ENCODE measurements at regions not wholly inside any gene's neighbourhood (a gene's known extent, or its start where the extent isn't known, plus 50 kb on each side); places are given as distances from the start of the nearest gene placed in this dataset.
"Not testable (repeated sequence)": the region's sequence is repeated elsewhere in the genome, so short reads cannot be mapped to it uniquely, and the experiment has no call there.

DNA sequence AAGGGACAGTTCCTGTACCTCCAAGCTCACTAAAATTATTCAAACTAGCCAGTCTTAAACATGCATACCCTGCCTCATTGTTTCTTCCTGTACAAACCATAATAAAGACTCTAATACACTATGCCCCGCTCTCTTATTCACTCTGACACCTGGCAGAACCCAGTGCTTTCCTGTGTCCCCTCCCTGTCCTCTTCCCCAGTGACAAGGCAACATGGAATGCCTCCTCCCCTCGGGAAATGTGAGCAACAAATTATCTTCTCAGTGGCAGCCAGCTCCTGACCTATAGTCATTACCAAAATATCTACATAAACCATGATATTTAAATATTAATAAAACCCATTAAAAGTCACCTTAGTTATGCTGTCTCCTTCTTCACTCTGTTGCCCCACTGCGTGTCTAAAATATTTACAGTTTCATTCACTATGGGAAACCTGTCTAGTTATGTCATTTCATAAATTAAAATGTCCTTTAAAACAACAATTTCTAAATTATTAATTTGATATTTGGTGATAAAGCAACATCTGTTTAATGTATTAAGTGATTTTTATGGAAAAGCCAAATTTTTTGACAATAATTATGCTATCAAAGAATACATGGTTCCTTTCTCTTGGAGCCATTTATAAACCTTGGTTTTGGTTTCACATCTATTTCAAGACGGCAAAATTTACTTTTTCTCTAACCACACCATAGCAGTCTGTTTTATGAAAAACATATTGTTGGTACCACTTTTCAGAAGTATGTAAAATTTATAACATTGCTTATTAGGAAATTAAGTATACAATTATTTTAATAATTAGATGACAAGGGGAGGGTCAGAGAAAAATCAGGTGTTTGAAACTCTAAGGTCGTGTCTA is 1355.2 kb downstream of the XPNPEP1 start:
- no peak for DNase-seq

DNA sequence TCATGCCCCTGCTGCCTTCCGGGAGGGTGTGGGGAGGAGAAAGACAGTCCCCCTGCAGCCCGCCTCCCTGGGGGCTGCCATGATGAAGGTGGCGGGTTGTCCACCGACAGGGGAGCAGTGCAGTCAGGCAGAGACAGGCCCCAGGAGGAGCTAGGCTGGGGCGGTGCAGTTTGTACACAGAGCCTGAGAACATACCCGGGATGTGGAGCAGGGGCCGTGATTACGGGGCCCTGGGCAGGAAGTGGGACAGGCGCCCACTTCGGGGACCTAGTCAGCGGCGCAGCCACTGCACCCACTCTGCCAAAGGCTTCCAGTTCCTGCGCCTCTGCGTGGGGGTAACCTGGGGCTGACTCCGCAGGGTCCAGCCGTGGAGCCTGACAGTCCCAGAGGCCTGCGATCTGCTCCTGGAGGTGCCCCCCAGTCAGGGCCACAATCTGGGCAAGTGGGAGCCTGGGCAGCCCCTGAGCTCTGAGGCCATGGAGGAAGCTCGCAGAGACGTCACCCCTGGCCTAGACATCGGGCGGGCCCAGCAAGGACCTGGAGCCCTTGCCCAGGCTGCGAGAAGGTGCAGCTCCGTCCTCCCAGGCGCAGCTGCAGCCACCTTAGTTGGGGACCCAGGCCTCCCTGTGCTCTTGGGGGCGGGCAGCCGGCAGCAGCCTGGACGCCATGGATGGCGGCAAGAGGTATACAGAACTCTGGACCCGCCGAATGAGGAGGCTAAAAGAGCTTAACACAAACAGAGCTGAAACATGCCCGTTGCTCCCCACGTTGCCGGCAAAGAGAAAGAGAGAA is 1356.8 kb downstream of the XPNPEP1 start:
- no peak for DNase-seq

DNA sequence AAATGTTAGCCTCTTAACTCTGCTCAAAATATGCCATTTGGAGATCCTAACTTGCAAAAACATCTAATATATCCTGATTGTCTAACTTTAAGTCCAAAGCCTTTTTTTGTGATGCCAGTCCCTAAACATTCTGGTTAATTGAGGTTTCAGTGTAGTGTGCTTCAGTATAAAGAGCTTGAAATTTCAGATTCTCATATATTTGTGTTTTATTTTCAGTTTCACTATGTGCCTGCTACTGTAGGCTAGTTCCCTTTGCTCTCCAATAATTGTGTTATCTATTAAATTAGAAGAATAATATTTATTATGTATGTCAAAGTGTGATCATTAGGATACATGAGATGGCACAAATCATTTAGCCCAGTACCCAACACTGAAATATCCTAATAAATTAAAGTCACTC is 1361.2 kb downstream of the XPNPEP1 start:
- DNase-seq = no peak

DNA sequence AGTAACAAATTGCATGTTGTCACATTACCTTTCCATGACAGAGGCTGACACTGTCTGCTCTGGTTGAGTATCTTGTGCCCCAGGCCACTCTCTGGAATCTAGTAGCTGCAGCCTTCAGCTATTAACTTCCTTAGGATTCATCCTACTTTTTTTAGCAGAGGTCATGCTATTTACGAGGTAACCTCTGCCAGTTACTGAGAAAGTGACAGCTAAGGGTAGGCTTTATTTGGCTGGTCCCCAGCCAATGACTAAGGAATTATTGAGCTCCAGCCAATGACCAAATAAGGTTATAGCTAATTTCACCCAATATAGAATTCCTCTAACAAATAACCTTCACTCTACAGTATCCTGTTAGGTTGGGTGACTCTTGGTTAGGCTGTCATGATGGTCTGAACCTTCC is 1361.7 kb downstream of the XPNPEP1 start:
- no peak for DNase-seq

DNA sequence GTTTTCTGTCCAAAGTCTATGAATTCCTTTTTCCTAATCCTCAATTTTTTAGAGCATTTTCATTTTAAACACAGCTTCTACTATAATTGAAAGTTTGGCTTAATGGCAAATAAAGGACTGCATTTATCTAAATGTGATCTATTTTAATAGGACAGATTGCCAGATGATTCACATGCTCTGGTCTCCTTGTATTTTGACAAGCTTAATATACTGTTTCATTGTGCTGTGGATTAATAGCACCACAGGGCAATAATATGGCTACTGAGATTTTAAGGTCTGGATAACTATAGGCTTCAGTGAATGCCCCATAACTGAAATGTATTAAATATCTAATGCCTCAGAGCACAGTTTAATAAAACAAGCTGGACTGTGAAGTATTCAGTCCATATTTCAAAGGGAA is 1362.8 kb downstream of the XPNPEP1 start:
- DNase-seq = no peak

DNA sequence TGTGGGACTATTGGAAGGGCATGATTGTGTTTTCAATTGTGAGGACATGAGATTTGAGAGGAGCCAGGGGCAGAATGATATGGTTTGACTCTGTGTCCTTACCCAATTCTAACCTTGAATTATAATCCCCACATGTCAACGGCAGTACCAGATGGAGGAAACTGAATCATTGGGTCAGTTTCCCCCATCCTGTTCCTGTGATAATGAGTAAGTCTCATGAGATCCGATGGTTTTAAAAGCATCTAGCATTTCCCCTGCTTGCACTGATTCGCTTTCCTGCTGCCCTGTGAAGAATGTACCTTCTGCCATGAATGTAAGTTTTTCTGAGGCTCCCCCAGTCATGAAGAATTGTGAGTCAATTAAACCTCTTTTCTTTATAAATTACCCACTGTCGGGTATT is 1367.1 kb downstream of the XPNPEP1 start:
- DNase-seq = no peak

DNA sequence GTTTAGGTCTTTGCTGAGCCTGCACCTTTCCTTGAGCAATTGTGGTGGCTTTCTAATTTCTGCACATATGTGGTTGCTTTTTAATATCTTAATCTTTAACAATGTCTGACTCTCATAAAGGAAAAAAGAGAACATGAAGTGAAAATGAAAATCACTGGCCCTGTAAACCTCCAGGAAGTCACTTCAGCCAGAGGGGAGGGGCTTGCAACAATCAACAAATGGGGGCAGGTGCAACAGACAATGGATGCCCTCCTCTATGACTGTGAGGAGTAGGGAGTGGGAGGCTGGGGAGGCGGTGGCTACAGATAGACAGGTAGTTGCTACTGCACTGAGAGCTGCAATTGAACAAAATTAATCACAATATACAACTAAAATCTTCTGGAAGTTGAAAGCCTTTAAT is 1377.4 kb downstream of the XPNPEP1 start:
- no peak for DNase-seq

DNA sequence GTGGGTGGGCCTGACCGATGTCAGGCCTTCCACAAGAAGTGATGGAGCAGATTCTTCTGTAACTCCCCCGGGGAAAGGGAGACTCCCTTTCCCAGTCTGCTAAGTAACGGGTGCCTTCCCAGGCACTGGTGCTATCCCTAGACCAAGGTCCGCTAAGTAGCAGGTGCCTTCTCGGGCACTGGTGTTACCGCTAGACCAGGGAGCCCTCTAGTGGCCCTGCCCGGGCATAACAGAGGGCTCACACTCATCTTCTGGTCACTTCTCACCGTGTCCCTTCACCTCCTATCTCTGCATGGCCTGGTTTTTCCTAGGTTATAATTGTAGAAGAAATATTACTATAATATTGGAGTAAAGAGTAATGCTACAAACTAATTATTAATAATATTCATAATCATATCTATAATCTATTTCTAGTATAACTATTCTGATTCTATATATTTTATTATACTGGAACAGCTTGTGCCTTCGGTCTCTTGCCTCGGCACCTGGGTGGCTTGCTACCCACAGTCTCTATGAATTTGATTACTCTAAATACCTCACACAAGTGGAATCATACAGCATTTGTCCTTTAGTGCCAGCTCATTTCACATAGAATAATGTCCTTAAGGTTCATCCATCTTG is 1378.7 kb downstream of the XPNPEP1 start:
- DNase-seq = no peak

DNA sequence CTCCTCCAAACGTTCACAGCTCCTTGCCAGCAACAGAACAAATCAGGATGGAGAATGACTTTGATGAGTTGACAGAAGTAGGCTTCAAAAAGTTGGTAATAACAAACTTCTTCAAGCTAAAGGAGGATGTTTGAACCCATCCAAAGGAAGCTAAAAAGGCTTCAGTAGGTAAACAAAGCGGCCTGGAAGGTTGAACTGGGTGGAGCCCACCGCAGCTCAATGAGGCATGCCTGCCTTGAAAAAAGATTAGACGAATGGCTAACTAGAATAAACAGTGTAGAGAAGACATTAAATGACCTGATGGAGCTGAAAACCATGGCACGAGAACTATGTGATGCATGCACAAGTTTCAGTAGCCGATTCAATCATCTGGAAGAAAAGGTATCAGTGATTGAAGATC is 1369.0 kb upstream of the SORCS1 start:
- DNase-seq = not testable (repeated sequence)

DNA sequence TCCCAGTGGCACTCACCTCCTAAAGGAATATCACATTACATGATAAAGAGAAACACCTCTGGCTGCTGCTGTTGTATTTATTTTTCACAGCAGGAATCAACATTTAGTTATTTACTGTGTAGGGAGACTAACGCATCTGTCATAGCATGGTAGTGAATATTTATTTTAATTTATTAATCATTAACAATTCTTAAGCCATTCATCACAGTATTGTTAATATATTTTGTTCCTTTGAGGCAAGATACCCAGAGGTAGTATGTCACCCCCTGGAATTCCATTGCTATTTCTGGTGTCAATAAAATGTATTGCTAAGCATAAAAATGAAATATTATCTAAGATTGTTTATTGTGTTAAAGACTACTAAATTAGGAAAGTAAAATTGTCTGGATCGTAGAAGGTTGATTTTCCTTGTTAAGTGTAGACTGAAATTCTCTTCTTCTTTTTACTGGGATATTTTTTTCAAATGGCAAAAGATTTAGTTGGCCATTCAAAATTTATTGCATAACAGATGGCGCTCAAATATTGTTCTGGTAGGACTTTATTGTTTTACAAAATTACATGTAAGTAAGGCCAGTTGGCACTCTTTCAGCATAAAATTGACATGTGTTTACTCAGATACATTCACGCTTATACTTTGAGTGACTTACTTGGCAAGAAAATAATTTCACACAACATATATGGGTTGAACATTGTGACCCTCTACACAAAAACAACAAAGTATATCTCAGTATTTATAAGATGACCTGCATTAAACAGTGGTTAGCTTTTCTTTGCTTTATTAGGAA is 1358.7 kb upstream of the SORCS1 start:
- no peak for DNase-seq

DNA sequence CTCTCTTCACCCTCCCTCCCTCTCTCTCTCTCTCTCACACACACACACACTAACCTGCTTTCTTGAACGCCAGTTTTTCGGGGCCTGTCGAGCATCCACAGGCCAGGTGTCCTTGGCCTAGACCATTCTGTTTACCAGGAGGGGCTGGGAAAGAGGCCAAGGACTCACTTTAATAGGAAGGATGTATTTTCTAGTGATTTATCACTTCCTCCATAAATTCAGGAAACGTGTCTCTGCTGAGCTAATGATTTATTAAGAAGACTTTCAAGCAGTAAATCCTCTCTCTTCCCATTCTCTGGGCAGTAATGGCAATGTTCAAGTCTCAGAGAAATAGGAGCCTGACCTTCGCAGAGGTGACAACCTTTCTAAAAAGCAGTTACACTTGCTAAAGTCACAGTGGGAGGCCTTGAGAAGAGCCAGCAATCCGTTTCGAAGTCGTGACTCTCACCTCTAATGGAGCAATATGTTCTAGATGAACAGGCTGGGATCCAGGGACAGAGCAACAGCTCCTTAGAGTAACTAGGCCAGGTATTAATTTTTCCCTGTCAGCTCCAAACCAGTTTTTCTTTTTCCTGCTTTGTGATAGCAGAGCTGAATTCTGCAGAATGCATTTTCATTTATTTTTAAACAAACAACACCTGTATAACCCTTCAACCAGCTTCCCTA is 1357.5 kb upstream of the SORCS1 start:
- DNase-seq = no peak

DNA sequence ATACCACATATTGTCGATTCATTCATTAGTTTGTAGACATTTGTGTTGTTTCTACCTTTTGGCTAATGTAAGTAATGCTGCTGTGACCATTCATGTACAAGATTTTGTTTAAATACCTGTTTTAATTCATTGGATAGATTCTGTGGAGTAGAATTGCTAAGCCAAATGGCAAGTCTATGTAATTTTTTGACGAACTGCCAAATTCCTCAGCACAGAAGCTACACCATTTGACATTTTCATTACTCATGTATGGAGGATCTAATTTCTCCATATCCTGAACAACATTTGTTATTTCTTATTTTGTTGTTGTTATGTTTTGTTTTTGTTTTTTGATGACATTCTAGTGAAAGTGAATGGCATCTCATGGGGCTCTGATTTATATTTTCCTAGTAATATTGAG is 1351.3 kb upstream of the SORCS1 start:
- DNase-seq = no peak

DNA sequence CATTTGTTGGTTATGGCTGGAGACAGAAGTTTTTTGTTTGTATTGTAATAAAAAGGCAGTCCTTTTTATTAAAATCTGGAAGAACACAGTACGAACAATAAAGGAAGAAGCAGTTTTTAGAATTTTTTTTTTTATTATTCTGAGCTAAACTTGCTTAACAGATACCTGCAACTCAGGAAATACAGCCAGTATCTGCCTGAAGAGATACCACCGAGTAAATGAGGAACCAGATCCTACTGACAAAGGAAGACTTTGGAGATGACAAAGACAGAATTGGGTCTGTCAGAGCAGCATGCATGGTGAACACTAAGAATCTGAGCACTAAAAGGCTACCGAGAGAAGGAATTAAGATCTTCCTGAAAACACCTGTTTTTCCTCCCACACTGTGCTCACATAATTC is 1335.9 kb upstream of the SORCS1 start:
- no peak for DNase-seq

DNA sequence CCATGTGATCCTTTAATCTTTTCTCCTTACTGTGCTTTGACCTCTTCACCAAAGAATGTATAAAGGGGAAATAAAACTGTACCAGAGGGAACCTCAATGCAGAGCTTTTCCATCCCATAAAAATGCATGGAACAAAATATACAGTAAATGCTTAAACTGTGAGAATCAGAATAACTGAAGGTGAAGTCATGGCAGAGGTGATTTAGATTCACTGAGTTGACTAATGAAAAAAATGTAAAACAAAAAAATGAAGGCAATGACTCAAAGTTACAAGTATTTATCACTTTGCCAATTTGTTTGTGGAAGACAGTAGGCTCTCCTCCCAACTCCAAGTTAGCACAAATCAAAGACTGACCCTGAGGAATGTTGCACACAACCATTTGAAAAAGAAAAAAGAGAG is 1331.6 kb upstream of the SORCS1 start:
- no peak for DNase-seq

DNA sequence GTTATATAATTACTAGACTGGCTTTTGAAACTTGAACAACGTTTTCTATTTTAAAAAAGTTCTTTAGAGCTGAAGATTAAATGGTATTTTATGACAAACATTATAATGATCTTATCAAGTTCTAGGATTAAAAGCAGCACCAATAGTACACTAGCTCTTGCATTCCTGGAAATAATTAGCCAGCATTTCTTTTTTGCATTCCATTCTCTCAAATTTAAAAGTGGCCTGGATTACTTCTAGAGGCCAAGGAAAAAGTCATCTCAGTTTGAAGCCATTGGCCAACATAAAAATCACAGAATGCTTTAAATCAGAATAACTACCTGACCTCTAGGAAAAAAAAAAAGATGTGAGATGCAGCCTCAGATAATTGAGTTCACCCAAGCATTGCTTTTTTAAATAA is 1326.4 kb upstream of the SORCS1 start:
- no peak for DNase-seq

DNA sequence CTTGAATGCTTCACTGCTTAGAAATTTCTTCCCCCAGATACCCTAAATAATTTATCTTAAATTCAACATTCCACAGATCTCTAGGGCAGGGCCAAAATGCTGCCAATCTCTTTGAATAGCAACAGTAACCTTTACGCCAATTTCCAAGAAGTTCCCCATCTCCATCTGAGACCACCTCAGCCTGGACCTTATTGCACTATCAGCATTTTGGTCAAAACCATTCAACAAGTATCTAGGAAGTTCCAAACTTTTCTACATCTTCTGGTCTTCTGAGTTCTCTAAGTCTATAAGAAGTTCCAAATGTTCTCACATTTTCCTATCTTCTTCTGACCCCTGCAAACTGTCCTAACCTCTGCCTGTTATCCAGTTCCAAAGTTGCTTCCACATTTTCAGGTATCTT is 1306.9 kb upstream of the SORCS1 start:
- DNase-seq = no peak

DNA sequence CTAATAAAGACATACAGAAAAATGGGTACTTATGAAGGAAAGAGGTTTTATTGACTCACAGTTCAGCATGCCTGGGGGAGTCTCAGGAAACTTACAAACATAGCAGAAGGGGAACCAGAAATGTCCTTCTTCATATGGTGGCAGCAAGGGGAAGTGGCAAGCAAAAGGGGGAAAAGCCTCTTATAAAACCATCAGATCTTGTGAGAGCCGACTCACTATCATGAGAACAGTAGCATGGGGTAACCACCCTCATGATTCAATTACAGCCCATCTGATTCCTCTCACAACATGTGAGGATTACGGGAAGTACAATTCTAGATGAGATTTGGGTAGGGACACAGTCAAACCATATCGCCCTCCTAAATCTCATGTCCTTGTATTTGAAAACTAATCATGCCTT is 1305.4 kb upstream of the SORCS1 start:
- DNase-seq = no peak

DNA sequence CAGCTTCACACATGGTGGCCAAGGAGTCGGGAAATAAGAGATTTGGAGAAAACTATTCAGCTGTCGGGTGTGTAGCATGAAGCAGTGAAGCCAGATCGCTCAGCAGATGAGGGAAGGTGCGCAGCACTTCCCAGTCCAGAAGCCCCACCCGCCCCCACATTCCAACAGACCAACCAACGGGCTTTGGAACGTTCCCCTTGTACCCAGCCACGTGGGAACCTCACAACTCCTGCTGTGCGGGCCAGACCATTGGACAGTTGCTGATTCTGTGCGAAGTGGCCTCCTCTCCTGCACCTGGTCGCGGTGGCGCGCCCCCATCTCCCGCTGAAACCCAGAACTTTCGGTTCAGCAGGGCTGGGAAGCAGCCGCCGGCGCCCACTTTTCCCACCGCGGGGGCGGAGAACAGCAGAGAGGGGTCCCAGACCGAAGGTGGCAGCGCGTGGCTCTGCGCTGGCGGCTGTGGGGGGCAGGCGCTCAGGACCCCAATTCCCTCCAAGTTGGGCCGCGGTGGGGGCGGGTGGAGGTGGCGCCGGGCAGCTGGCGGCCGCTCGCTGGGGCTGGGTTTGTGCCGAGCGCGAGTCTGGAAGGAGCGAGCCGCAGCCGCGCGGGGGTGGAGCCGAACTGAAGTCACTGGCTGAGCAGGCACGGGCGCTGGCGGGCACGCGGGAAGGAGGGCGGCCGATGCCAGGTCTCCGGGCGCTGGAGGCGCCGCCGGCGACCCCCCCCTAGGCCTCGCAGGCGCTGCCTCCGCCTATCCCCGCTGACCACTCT is 1301.5 kb upstream of the SORCS1 start:
- DNase-seq = no peak

DNA sequence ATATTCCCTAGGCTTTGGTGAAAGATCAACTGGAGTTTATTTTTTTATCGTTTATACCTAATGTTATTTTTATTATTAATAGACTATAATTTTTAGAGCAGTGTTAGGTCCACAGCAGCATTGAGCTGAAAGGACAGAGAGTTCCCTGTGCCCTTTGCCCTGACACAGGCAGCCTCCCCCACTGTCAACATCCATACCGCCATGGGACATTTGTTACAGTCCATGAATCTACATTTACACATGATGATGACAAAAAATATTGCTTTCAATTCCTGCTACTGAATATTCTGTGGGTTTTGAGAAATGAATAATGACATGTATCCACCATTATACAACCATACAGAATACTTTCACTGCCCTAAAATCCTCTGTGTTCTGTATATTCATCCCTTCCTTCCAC is 1297.5 kb upstream of the SORCS1 start:
- no peak for DNase-seq

DNA sequence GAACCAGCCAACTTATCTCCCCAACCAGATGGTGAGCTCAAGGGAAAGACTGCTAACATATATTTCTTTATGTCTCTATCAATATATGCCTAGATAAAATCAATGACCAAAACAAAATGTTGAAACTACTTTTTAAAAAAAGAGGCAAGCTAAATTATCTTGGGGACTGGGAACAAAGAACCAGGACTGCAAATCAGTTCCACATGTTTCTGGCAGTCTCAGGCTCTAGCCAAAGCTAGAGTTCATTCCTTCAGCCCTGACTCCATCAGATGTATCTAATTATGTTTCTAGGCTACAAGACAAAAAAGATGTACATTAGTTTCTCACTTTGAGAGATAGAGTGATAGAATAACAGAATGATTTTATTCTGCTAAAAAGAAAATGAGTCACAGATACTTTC is 1290.3 kb upstream of the SORCS1 start:
- no peak for DNase-seq

DNA sequence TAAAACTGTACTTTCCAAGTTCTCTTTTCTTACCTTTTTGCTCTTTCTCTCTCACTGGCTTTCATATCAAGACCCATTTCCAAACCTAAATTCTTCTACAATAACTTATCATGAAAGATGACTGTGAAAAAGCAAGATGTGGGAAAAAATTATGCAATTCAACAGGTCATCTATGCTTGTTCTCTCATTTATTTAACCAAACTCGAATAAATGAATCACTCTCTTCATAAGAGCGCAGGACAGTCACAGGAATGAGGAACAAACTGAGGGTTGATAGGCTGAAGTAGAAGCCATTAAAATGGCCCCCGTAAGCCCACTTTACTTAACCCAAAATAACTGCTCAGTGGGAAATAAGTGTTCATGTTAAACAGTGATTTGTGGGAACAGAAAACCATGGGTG is 1289.7 kb upstream of the SORCS1 start:
- no peak for DNase-seq

DNA sequence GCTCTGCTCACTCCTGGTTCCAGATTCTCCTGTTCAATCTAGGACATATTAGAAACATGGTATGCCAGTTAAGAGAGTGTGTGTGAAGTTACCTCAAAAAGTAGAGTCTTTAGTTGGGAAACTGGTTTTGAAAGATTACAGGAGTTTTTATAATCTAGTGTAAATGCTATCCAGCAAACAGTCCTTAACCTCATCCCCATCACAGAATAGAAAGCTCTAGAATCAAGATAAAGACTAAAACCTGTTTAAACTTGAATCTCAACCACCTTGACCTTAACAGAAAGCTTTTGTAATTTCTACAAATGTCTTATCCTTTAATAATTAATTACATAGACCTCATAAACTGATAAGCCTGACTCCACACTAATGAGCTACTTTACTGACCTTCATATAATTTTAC is 1288.7 kb upstream of the SORCS1 start:
- no peak for DNase-seq
